GM21360 (cell line): ENCODE measurements at regions not wholly inside any gene's neighbourhood (a gene's known extent, or its start where the extent isn't known, plus 50 kb on each side); places are given as distances from the start of the nearest gene placed in this dataset.
"Not testable (repeated sequence)": the region's sequence is repeated elsewhere in the genome, so short reads cannot be mapped to it uniquely, and the experiment has no call there.

Experiments used
- ATAC-seq: cut with Tn5 transposase; IDR thresholded peaks from one replicate; pipeline ENCODE4 v1.9.1; 2021; ENCODE audit warnings: mild to moderate bottlenecking, moderate library complexity; ENCODE audit not compliant: unreplicated experiment

DNA sequence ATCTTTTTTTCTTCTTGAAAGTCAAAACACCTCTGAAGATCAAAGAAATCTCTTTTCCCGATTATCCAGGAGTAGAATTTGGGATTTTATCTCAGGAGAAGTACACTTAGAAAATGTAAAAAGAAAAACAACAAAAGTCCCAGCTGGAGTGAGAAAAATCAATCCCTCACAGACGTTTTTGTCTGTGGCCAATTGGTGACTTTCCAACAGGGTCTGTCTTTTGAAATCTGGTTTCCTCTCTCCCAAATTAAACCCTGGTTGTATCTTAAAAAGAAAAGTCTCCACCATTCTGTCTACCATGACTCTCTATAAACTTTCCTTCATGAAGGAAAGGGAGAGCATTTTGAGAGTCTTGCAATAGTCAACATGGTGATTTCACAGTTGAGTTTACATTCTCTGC lies 88.1 kb downstream of the DACT1 start:
- ATAC-seq: no peak

DNA sequence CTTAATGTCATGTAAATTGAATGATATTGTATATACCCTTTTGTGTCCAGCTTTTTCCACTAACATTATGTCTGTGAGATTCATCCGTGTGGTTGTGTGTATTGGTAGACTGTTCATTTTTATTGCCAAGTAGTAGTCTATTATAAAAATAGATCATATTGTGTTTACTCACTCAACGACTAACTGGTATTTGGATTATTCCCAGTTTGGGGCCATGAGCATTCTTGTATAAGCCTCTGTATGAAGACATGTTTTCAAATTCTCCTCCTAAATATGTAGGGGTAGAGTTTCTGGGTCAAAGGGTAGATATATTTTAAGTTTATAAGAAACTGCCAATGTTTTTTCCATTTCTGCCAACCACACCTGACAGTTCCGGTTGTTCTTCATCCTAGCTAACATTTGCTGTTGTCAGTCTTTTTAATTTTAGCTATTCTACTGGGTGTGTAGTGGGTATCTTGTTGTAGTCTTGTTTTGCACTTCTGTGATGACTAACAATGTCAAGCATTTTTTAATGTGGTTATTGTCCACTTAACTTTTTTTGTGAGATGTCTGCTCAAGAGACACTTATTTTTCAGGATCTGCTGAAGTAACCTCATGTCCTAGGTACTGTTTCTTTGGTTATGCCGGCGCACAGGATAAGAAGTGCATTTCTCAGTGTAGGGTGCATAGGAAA lies 93.2 kb downstream of the DACT1 start:
- no peak for ATAC-seq

DNA sequence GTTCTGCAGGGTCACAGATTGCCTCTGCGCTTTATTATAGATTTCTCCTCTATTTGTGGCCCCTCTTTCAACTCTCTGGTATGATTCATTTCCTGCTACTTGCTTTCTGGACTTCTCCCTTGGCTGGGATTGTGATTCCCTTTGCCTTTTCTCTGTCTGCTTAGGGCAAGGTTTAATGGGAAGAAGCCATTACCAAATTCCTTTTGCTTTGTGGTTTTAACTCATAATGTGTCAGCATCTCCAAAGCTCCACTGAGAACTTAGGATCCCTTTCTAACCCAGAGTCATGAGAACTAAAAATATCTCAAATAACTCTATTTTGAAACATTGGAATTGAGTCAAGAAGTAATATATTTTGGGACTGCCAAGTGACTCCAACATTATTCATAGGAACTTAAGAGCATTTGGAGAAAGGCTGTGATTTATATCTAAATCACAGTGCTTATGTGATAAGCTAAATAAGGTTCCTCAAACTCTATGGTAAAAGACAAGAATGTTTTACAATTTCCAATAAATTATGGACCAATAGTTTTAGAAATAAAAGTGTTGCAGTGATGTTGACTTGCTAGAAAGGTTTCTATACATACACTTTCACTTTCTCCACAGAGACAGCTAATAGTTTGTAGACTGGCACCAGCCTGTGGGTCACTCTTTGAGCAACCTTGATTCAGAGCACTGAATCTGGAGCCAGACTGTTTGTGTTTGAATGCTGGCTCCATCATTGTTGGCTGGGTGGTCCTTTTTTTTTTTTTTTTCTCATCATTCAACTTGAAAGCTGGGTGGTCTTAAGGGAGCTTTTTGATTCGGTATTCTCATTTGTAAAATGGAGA lies 93.9 kb downstream of the DACT1 start:
- ATAC-seq: no peak

- ATAC-seq: no peak
These were observed 94.6 kb downstream of the DACT1 start for GRCh38 chr14:58732387-58732786.

DNA sequence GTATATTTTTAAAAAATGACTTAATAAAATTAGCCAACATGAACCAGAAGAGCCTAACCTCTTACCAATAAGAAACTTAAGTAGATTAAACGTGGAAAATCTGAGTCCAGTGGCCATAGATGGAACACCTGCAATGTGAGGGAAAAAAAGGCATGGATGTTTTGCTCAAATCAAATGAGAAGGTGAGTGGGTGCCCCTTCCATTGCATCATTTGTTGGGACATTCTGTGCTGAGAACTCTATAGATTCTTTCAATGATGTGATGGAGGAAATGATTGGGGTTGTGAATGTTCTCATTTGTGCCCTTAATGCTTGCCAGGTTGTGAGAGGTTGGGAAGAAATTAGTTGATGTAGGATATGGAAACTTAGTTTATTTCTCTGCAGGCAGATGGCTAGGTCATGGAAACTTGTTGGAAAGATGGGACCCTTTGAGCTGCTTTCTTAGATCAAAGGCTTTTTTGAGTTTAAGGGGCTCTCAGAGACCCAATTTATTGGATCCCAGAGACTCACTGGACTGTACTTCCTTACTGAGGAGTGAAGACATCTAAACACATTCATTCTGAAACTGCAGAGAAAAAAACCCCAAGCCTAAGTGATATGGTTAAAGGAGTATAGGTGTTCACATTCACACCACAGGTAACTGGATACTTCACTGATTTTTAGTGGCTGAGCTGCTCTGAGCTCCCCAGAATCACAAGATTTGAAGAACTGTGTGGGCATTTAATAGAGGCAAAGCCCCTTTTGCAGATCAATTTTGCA lies 95.9 kb downstream of the DACT1 start:
- ATAC-seq: no peak

GRCh38 chr14:58735596-58735995 lies 97.8 kb downstream of the DACT1 start:
- no peak for ATAC-seq

- ATAC-seq: no peak
These were observed 98.8 kb downstream of the DACT1 start for GRCh38 chr14:58736606-58737005.

DNA sequence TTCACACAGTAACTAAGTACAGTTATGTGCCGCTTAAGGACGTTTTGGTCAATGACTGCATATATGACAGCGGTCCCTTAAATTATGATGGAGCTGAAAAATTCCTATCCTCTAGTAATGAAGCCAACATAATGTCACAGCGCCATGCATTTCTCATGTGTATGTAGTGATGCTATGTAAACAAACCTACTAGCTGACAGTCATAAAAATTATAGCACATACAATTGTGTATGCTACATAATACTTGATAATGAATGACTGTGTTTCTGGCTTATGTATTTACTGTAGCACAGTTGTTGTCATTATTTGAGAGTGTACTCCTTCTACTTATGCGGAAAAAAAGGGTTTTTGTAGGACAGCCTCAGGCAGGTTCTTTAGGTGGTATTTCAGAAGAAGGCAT lies 99.7 kb downstream of the DACT1 start:
- no peak for ATAC-seq

GRCh38 chr14:58738189-58738836 lies 100.6 kb downstream of the DACT1 start:
- no peak for ATAC-seq

GRCh38 chr14:58738876-58739275 lies 101.1 kb downstream of the DACT1 start:
- ATAC-seq: no peak

DNA sequence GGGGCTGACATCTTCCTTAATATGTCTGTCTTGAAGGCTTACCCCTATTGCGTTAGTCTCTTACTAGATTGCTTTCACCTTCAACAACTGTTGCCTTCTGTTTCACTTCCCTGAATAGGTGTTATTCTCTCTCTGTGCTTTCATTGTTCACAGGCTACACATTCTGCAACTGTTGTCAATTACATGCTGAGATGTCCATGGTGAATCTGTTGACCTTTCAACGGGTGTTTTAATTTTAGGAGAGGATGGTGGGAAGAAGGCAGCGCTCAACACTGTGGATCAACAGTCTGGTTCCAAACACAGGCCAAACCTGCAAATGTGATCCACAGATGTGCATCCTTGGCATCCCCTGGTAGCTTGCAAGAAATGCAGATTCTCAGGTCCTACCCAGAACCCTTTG lies 101.9 kb downstream of the DACT1 start:
- ATAC-seq: peak; percentile 57

- ATAC-seq: no peak
These were observed 102.7 kb downstream of the DACT1 start for GRCh38 chr14:58740379-58740935.

DNA sequence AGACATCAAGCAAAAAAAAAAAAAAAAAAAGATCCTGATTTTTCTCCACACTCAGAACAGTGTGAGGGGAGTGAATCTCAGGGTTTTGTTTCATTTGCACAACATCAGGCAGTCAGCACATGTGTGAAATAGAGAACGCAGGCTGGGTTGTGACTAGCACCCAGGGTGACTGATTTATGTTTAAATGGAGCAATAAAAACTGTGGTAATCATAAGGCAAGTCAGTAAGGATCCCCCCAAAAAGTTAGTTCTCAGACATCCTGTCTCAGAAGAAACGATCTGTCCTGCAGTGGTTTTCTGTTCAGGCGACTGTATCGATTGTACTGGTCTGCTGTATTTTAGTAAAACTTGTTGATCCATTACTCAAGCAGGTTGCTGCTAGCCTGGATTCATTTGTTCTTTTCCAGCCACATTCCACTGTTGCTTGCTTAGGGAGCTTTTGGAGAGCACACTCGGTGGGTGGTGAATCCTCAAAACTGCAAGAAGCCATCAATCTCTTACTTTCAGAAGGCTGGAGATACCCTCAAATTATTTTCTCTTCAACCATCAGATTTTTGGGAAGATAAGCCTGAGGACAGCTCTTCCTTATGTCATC lies 107.1 kb downstream of the DACT1 start:
- ATAC-seq: no peak

- no peak for ATAC-seq
These were observed 108.5 kb downstream of the DACT1 start for GRCh38 chr14:58746261-58746660.

GRCh38 chr14:58746701-58747100 lies 108.9 kb downstream of the DACT1 start:
- ATAC-seq: no peak

GRCh38 chr14:58747181-58747580 lies 109.4 kb downstream of the DACT1 start:
- ATAC-seq: no peak

- not testable (repeated sequence) for ATAC-seq
These were observed 110.5 kb downstream of the DACT1 start for GRCh38 chr14:58748251-58748650.

GRCh38 chr14:58749066-58749669 lies 111.4 kb downstream of the DACT1 start:
- ATAC-seq: peak; percentile 81

DNA sequence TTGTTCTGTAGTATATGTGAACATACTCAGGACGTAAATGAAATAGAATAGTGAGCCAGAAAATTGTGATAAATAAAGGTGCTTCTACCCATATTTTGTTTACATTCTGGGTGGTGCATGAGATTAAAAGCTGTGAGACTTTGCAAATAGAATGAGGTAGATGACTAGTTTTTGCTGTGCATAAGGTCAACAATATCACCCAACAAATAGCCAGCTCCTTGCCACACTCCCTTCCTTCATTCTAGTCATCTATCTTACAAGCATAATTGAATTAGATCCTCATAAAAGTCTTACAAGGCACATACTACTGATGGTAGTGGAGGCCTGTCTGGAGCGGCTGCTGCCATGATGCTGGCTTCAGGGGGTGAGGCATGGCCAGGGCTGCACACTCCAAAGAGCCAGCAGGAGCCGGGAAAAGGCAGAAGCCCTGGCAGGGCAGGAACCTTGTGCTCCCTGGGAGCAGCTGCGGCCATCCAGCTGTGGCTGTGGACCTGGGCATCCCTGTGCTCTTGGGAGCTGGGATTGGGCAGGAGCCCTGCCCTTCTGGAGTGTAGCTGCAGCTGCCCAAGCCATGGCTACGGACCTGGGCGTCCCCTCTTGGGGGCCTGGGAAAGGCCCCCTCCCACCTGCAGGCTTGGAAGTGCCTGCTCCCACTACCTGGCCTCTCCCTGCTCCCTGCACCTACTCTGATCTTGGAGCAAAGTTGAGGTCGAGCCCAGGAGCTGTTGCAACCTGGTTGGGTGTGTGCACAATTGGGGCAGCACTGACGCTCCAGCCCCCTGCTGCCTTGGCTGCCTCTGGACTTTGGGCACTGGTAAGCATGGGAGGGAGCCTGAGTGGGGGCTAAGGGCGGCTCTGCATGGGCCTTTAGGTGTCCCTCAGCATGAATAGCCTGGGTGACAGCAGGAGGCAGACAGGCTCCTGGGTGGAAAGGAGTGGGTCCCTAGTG lies 112.8 kb downstream of the DACT1 start:
- no peak for ATAC-seq
